ENCODE measurements at regions not wholly inside any gene's neighbourhood (a gene's known extent, or its start where the extent isn't known, plus 50 kb on each side); places are given as distances from the start of the nearest gene placed in this dataset.

DNA sequence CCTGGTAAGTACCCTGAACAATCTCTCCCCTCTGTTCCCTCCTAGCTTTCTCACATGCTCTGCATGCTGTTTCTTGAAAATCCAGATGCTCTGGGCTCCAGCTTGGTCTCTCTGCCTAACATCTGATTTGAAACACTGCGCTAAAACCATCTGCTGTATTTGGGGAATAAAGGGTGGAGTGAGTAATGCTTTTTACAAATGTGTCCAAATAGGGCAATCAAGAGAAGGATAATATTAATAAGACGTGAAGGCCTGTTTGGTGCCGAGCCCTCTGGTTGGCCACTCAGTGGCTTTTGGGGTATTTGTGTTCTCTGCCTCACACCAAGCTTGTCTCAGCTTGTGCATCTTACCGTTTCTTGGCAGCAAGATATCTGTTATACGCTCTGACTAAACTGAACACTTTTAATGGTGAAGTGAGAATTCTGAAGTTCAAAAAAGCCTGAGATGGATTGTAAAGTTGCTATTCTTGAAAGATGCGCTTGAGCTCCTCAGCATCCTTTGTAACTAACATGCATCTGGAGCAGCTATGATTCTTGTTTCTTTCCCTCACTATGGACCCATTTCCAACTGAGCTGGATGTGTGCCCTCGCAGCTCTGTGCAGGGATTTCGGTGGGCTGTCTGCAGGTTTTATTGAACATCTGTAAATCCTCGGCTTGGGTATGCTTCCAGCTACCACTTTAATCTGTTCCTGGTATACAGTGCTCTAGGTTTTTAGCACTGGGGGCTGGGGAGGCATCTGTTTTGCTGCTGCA lies 269.4 kb downstream of the RWDD3 start:
- TF ChIP-seq, protein P1, sequence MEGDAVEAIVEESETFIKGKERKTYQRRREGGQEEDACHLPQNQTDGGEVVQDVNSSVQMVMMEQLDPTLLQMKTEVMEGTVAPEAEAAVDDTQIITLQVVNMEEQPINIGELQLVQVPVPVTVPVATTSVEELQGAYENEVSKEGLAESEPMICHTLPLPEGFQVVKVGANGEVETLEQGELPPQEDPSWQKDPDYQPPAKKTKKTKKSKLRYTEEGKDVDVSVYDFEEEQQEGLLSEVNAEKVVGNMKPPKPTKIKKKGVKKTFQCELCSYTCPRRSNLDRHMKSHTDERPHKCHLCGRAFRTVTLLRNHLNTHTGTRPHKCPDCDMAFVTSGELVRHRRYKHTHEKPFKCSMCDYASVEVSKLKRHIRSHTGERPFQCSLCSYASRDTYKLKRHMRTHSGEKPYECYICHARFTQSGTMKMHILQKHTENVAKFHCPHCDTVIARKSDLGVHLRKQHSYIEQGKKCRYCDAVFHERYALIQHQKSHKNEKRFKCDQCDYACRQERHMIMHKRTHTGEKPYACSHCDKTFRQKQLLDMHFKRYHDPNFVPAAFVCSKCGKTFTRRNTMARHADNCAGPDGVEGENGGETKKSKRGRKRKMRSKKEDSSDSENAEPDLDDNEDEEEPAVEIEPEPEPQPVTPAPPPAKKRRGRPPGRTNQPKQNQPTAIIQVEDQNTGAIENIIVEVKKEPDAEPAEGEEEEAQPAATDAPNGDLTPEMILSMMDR (conservative IDR thresholded peaks at IDR 0.05; ENCODE audit: low read length), result no peak
- no peak for TF ChIP-seq EZH2phosphoT487 (IDR thresholded peaks at IDR 0.05; ENCODE audit: borderline replicate concordance, low read depth, low read length)

Data from OCI-LY7 (cell line).